Epithelial cell of prostate (primary cell): ENCODE measurements at regions not wholly inside any gene's neighbourhood (a gene's known extent, or its start where the extent isn't known, plus 50 kb on each side); places are given as distances from the start of the nearest gene placed in this dataset.

ENCODE experiments used
- DNase-seq: peaks from one replicate; pipeline ENCODE4 v3.0.0-alpha.2; 2011; ENCODE audit warnings: low read depth, low spot score
- H3K27ac ChIP-seq: fragments of 450-650 bp; 2 replicates; pipeline ENCODE4 v1.5.1; 2017; ENCODE audit warnings: mild to moderate bottlenecking

GRCh38 chr13:48925001-48925400 lies 50.7 kb upstream of the FNDC3A start:
- H3K27ac ChIP-seq: no peak overlapping the region
- DNase-seq: no peak
